Neural progenitor cell (in vitro differentiated cells): ENCODE measurements at regions not wholly inside any gene's neighbourhood (a gene's known extent, or its start where the extent isn't known, plus 50 kb on each side); places are given as distances from the start of the nearest gene placed in this dataset.

Source experiments
- CTCF ChIP-seq: fragments of 200-600 bp; sonication (generic); IDR thresholded peaks from 2 replicates; pipeline ENCODE4 v1.5.1; 2017; ENCODE audit warnings: antibody characterized with exemption, mild to moderate bottlenecking
- EZH2 ChIP-seq: fragments of 200-600 bp; sonication (generic); IDR thresholded peaks from 2 replicates; pipeline ENCODE4 v1.6.1; 2017; ENCODE audit warnings: antibody characterized with exemption, mild to moderate bottlenecking, moderate library complexity
- EZH2phosphoT487 ChIP-seq: fragments of 200-600 bp; sonication (generic); IDR thresholded peaks from 2 replicates; pipeline ENCODE4 v1.6.1; 2017; ENCODE audit warnings: antibody characterized with exemption

DNA sequence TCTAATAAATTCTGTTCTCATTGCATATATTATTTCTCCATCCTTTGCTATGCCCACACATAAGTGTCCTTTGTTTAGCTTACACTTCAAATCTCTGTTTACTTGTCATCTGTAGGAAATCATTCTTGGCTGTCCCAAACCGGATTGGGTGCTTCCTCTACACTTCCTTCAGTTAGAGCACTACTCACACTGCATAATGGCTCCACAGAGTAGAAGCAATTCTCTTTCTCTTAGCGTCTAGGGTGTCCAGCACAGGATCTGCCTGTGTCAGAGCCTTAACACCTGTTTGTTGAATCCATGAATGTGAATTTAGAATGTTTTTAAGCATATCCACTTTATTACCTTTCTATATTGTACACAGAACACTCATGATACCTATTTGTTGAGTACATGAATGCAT lies 87.0 kb upstream of the BMP2 start:
- no peak for TF ChIP-seq CTCF
- no peak for TF ChIP-seq EZH2
- no peak for TF ChIP-seq EZH2phosphoT487
